Keratinocyte (primary cell): ENCODE measurements at regions not wholly inside any gene's neighbourhood (a gene's known extent, or its start where the extent isn't known, plus 50 kb on each side); places are given as distances from the start of the nearest gene placed in this dataset.

Experiments
- DNase-seq: peaks from one replicate; pipeline ENCODE4 v3.0.0-alpha.2; 2011; ENCODE audit warnings: low read depth, missing footprints, low spot score
- FAIRE-seq: peaks from 2 replicates; lab custom pipeline; 2011; peaks lifted over from hg19 to GRCh38; lab: Jason Lieb, UNC
- H2AFZ ChIP-seq: 2 replicates; pipeline ENCODE4 v1.6.0; 2012; ENCODE audit warnings: low read length, control low read depth, inconsistent platforms; ENCODE audit not compliant: control insufficient read depth
- H3K27ac ChIP-seq: 2 replicates; pipeline ENCODE4 v1.5.1; 2011; ENCODE audit warnings: low read length; ENCODE audit not compliant: control insufficient read depth, insufficient read depth
- H3K27me3 ChIP-seq: 3 replicates; pipeline ENCODE4 v1.6.0; 2011; ENCODE audit warnings: low read length; ENCODE audit not compliant: control insufficient read depth, insufficient read depth; ENCODE audit errors: extremely low read depth
- H3K36me3 ChIP-seq, 2 experiments: 2 replicates in 1 of 2; 3 replicates in 1 of 2; pipeline ENCODE4 v1.5.1; 2011; ENCODE audit warnings: low read length in 2 of 2, mild to moderate bottlenecking in 1 of 2; ENCODE audit not compliant: control insufficient read depth in 2 of 2, insufficient read depth in 2 of 2; ENCODE audit errors: extremely low read depth in 1 of 2
- H3K4me1 ChIP-seq: 3 replicates; pipeline ENCODE4 v1.5.1; 2011; ENCODE audit warnings: low read length; ENCODE audit not compliant: control insufficient read depth, insufficient read depth; ENCODE audit errors: extremely low read depth
- H3K4me2 ChIP-seq: 3 replicates; pipeline ENCODE4 v1.6.0; 2011; ENCODE audit warnings: low read depth, low read length; ENCODE audit not compliant: control insufficient read depth, insufficient read depth; ENCODE audit errors: extremely low read depth
- H3K4me3 ChIP-seq, 3 experiments: fragments of 200-600 bp in 1 of 3; sonication (generic) in 1 of 3; 2 replicates in 2 of 3; 3 replicates in 1 of 3; pipeline ENCODE4 v1.5.1; 2011 to 2016; ENCODE audit warnings: low read length in 3 of 3, mild to moderate bottlenecking in 3 of 3, control low read depth in 2 of 3, inconsistent platforms in 1 of 3, low read depth in 1 of 3, mixed read lengths in 1 of 3, mixed run types in 1 of 3, moderate library complexity in 1 of 3; ENCODE audit not compliant: control insufficient read depth in 2 of 3, insufficient read depth in 2 of 3; ENCODE audit errors: extremely low read depth in 1 of 3
- H3K79me2 ChIP-seq: 2 replicates; pipeline ENCODE4 v1.6.0; 2012; ENCODE audit warnings: low read length; ENCODE audit not compliant: control insufficient read depth, insufficient read depth
- H3K9ac ChIP-seq: 3 replicates; pipeline ENCODE4 v1.6.0; 2011; ENCODE audit warnings: low read length; ENCODE audit not compliant: control insufficient read depth, insufficient read depth; ENCODE audit errors: extremely low read depth
- H3K9me1 ChIP-seq: 3 replicates; pipeline ENCODE4 v1.6.0; 2011; ENCODE audit warnings: low read length; ENCODE audit not compliant: control insufficient read depth, insufficient read depth; ENCODE audit errors: extremely low read depth
- H3K9me3 ChIP-seq: 2 replicates; pipeline ENCODE4 v1.5.1; 2012; ENCODE audit warnings: low read depth, low read length; ENCODE audit not compliant: control insufficient read depth
- H4K20me1 ChIP-seq: 3 replicates; pipeline ENCODE4 v1.6.0; 2011; ENCODE audit warnings: low read length; ENCODE audit not compliant: control insufficient read depth, insufficient read depth; ENCODE audit errors: extremely low read depth
- CTCF ChIP-seq, 3 experiments: IDR thresholded peaks in 1 of 3; conservative IDR thresholded peaks in 1 of 3; optimal IDR thresholded peaks in 1 of 3; 2 replicates in 2 of 3; 3 replicates in 1 of 3; pipeline versions ENCODE3 to v1.5.1; 2011; ENCODE audit warnings: low read length in 3 of 3, mild to moderate bottlenecking in 3 of 3, moderate library complexity in 2 of 3, control low read depth in 1 of 3, inconsistent platforms in 1 of 3; ENCODE audit not compliant: insufficient read depth in 2 of 3; ENCODE audit errors: extremely low read depth in 1 of 3
- EZH2 ChIP-seq: IDR thresholded peaks from one replicate; pipeline ENCODE4 v1.6.1; 2012; ENCODE audit warnings: inconsistent platforms, mild to moderate bottlenecking, low read length, moderate library complexity
- dilution Hi-C: fragments of 300-500 bp; cut with MboI; formaldehyde crosslinking; loops from one replicate; pipeline ENCODE4 v1.7.0; 2020; ENCODE audit warnings: low sequenced_read_pairs; ENCODE audit not compliant: extremely low pct_ligation_motif_present

GRCh38 chr2:14925471-14925870, 293.0 kb downstream of the LRATD1 start:
- Histone ChIP-seq H3K36me3 (no peaks in the 10 kb centered on the region), H2AFZ (no peak overlapping the region), H3K79me2 (no peaks in the 10 kb centered on the region), H3K9ac (no peak overlapping the region), H3K4me2 (no peak overlapping the region), H4K20me1 (no peaks in the 10 kb centered on the region), H3K4me1 (no peaks in the 10 kb centered on the region), H3K27ac (no peak overlapping the region), H3K9me1 (no peaks in the 10 kb centered on the region), H3K27me3 (no peaks in the 10 kb centered on the region), H3K4me3 (no peak overlapping the region), H3K9me3 (no peaks in the 10 kb centered on the region)
- TF ChIP-seq CTCF (optimal IDR thresholded peaks at IDR 0.05 in 1 of 3, IDR thresholded peaks at IDR 0.05 in 1 of 3, conservative IDR thresholded peaks at IDR 0.05 in 1 of 3; ENCODE audit: extremely low read depth in 1 of 3, insufficient read depth in 2 of 3, low read length in 3 of 3) (no peak), EZH2 (no peak)
- FAIRE-seq = no peak
- dilution Hi-C loops = no loop called here
- no peak for DNase-seq

GRCh38 chr2:14927021-14927564, 294.6 kb downstream of the LRATD1 start:
- Histone ChIP-seq H3K9me3 (no peaks in the 10 kb centered on the region), H3K4me1 (no peaks in the 10 kb centered on the region), H2AFZ (no peak overlapping the region), H3K9me1 (no peaks in the 10 kb centered on the region), H3K4me3 (no peak overlapping the region), H3K4me2 (no peak overlapping the region), H3K27ac (no peak overlapping the region), H3K79me2 (no peaks in the 10 kb centered on the region), H4K20me1 (no peaks in the 10 kb centered on the region), H3K36me3 (no peaks in the 10 kb centered on the region), H3K9ac (no peak overlapping the region), H3K27me3 (no peaks in the 10 kb centered on the region)
- dilution Hi-C loops = no loop called here
- FAIRE-seq (no peak), DNase-seq (no peak)
- no peak for TF ChIP-seq EZH2
- no peak for TF ChIP-seq CTCF (optimal IDR thresholded peaks at IDR 0.05 in 1 of 3, IDR thresholded peaks at IDR 0.05 in 1 of 3, conservative IDR thresholded peaks at IDR 0.05 in 1 of 3; ENCODE audit: extremely low read depth in 1 of 3, insufficient read depth in 2 of 3, low read length in 3 of 3)
